Endothelial cell (in vitro differentiated cells): ENCODE measurements at regions not wholly inside any gene's neighbourhood (a gene's known extent, or its start where the extent isn't known, plus 50 kb on each side); places are given as distances from the start of the nearest gene placed in this dataset.
A peak's percentile ranks its signal among the peaks of the same experiment; 100 is the strongest.

Experiments used
- DNase-seq: peaks from one replicate; pipeline ENCODE4 v3.0.0; 2021; ENCODE audit warnings: low spot score
- H3K27ac Mint-ChIP-seq: one replicate; pipeline ENCODE4 v1.8.0; 2021; ENCODE audit warnings: mixed read lengths, inconsistent platforms; ENCODE audit not compliant: unreplicated experiment
- H3K27me3 Mint-ChIP-seq: one replicate; pipeline ENCODE4 v1.8.0; 2021; ENCODE audit warnings: mild to moderate bottlenecking, moderate library complexity, mixed read lengths, inconsistent platforms; ENCODE audit not compliant: unreplicated experiment
- H3K36me3 Mint-ChIP-seq: one replicate; pipeline ENCODE4 v1.8.0; 2021; ENCODE audit warnings: mild to moderate bottlenecking, low read depth, mixed read lengths, inconsistent platforms; ENCODE audit not compliant: unreplicated experiment
- H3K4me1 Mint-ChIP-seq: one replicate; pipeline ENCODE4 v1.8.0; 2021; ENCODE audit warnings: mild to moderate bottlenecking, mixed read lengths, inconsistent platforms; ENCODE audit not compliant: unreplicated experiment
- H3K4me3 Mint-ChIP-seq: one replicate; pipeline ENCODE4 v1.8.0; 2021; ENCODE audit warnings: mild to moderate bottlenecking, mixed read lengths, inconsistent platforms; ENCODE audit not compliant: unreplicated experiment
- H3K9me3 Mint-ChIP-seq: one replicate; pipeline ENCODE4 v1.8.0; 2021; ENCODE audit warnings: mixed read lengths, inconsistent platforms; ENCODE audit not compliant: unreplicated experiment
- CTCF ChIP-seq: fragments of 200-600 bp; sonication (generic); IDR thresholded peaks from one replicate; pipeline ENCODE4 v1.5.0; 2021; ENCODE audit warnings: antibody characterized with exemption; ENCODE audit not compliant: unreplicated experiment

DNA sequence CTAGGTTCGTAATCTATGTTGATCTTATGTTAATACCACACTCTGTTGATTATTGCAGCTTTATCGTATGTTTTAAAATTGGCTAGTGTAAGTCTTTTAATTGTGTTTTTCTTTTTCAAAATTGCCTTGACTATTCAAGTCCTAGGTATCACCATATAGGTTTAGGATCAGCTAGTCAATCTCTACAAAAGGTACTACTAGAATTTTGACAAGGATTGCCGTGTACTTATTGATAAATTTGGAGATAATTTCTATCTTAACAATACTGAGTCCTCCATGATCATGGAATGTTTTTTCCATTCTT, 117.9 kb upstream of the PRSS3 start:
- Mint-ChIP-seq H3K27ac (peak overlapping the region; percentile 37), H3K4me1 (peaks cover 9% of the 10 kb centered on the region), H3K27me3 (no peaks in the 10 kb centered on the region), H3K9me3 (no peaks in the 10 kb centered on the region), H3K36me3 (peaks cover 3% of the 10 kb centered on the region), H3K4me3 (peak overlapping the region; percentile 98)
- no peak for TF ChIP-seq CTCF
- DNase-seq = no peak

GRCh38 chr9:33677961-33678360, 117.4 kb upstream of the PRSS3 start:
- Mint-ChIP-seq H3K4me1 (peaks cover 9% of the 10 kb centered on the region), H3K27ac (no peak overlapping the region), H3K36me3 (peaks cover 3% of the 10 kb centered on the region), H3K9me3 (no peaks in the 10 kb centered on the region), H3K4me3 (no peak overlapping the region), H3K27me3 (no peaks in the 10 kb centered on the region)
- TF ChIP-seq CTCF = no peak
- no peak for DNase-seq

DNA sequence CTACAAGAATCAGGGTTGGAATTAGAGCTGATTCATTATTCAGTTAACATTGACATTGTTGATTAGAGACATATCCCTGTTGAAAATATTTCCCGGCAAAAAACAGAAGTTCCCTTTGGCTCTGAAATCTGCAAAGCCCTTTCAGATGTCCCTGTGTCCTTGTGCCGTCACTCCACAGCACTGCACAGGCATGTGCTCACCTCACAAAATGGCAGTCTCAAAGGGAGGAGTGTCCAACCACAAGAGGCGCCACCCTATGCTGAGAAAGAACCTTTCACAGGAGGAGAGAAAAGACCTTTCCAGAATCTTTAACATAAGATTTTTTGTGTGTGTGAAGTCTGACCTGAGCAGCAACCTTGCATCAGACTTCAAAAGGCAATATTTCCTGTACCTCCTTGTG, 112.8 kb upstream of the PRSS3 start:
- H3K27ac Mint-ChIP-seq = no peak overlapping the region
- DNase-seq = no peak

GRCh38 chr9:33684831-33685230, 110.5 kb upstream of the PRSS3 start:
- no peak overlapping the region for H3K4me3 Mint-ChIP-seq
- no peak for DNase-seq
- H3K27ac Mint-ChIP-seq = no peak overlapping the region
- no peaks in the 10 kb centered on the region for H3K4me1 Mint-ChIP-seq
- H3K9me3 Mint-ChIP-seq = no peaks in the 10 kb centered on the region
- no peaks in the 10 kb centered on the region for H3K36me3 Mint-ChIP-seq
- H3K27me3 Mint-ChIP-seq = no peaks in the 10 kb centered on the region
- no peak for TF ChIP-seq CTCF

More for the DNA sequence above, 112.8 kb upstream of the PRSS3 start:
- TF ChIP-seq CTCF = no peak
- no peak overlapping the region for H3K4me3 Mint-ChIP-seq
- no peaks in the 10 kb centered on the region for H3K4me1 Mint-ChIP-seq
- no peaks in the 10 kb centered on the region for H3K36me3 Mint-ChIP-seq
- no peaks in the 10 kb centered on the region for H3K27me3 Mint-ChIP-seq
- no peaks in the 10 kb centered on the region for H3K9me3 Mint-ChIP-seq

- no peak for DNase-seq
- H3K4me1 Mint-ChIP-seq = no peaks in the 10 kb centered on the region
- no peak for TF ChIP-seq CTCF
- H3K9me3 Mint-ChIP-seq = no peaks in the 10 kb centered on the region
- no peak overlapping the region for H3K4me3 Mint-ChIP-seq
- H3K36me3 Mint-ChIP-seq = no peaks in the 10 kb centered on the region
- no peak overlapping the region for H3K27ac Mint-ChIP-seq
- no peaks in the 10 kb centered on the region for H3K27me3 Mint-ChIP-seq
These were observed 108.4 kb upstream of the PRSS3 start for GRCh38 chr9:33686942-33687341.
